ENCODE measurements at regions not wholly inside any gene's neighbourhood (a gene's known extent, or its start where the extent isn't known, plus 50 kb on each side); places are given as distances from the start of the nearest gene placed in this dataset.

DNA sequence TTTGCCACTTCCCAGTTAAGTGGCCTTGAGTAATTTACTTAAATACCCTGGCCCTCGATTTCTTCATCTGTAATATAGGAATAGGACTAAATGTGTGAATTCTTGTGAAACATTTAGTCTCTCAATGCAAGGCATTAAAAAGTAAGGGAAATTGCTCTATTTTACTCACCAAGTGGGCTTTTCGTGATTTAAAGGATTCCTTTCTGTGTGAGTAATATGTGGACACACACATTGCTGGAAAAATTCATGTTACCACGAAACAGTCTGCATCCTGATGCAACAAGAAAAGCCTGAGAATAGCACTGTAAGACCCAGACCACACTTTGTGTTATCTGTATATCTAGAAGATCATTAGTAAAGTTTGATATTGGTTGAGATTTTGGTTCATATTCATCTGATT is 1243.0 kb upstream of the CDH9 start:
- TF ChIP-seq CTCF (IDR thresholded peaks at IDR 0.05), result no peak

DNA sequence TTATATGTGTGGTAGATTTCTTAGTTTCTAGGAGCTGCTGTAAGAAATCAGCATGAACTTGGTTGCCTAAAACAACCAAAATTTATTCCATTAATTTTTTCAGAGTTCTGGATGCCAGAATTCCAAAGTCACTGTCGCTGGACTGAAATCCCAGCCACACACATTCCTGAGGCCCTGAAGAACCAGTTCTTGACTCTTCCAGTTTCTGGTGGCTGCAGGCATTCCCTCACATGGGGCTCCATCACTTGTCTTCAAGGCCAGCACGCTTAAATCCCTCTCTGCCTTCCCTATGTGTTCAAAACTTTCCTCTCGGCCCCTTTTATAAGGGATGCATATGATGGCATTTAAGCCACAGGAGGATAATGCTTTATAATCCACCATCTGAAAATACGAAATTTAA is 1237.5 kb upstream of the CDH9 start:
- no peak for TF ChIP-seq CTCF (IDR thresholded peaks at IDR 0.05)

DNA sequence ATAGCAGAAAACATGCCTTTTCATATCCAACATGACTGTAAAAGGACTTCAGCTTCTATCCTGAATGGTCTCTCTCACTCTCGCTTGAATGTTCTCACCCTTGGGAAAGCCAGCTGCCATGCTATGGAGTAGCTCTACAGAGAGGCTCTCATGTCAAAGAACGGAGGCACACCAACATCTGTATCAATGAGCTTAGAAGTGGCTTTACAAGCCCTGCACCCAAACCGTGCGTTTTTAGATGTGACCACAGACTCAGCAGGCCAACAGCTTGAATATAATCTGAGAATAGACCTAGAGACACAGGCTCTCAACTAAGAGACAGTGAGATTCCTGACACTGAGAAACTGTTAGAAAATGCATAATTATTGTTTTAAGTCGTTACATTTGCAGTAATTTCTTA is 1231.6 kb upstream of the CDH9 start:
- no peak for TF ChIP-seq CTCF (IDR thresholded peaks at IDR 0.05)

DNA sequence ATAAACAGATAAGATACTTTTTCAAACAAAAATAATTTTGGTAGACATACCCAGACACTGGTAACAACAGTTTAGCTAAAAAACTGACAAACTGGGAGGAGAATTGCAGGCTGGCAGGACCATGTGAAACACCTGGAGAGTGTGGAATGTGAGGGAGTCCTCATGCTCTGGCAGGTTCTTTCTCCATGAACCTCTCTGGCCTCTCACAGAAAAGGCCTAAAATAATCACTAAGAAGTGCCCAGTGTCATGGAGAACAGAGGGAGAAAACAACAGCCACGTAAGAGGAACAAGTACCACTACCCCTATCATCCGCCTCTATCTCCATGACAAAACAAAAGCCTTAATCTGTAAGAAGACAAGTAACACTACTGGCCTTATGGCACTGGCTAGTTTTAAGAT is 1227.5 kb upstream of the CDH9 start:
- no peak for TF ChIP-seq CTCF (IDR thresholded peaks at IDR 0.05)

- TF ChIP-seq CTCF (IDR thresholded peaks at IDR 0.05), result no peak
Measured at GRCh38 chr5:28254846-28255245, 1216.5 kb upstream of the CDH9 start.

- no peak for TF ChIP-seq CTCF (IDR thresholded peaks at IDR 0.05)
Measured at GRCh38 chr5:28253431-28253830, 1215.0 kb upstream of the CDH9 start.

DNA sequence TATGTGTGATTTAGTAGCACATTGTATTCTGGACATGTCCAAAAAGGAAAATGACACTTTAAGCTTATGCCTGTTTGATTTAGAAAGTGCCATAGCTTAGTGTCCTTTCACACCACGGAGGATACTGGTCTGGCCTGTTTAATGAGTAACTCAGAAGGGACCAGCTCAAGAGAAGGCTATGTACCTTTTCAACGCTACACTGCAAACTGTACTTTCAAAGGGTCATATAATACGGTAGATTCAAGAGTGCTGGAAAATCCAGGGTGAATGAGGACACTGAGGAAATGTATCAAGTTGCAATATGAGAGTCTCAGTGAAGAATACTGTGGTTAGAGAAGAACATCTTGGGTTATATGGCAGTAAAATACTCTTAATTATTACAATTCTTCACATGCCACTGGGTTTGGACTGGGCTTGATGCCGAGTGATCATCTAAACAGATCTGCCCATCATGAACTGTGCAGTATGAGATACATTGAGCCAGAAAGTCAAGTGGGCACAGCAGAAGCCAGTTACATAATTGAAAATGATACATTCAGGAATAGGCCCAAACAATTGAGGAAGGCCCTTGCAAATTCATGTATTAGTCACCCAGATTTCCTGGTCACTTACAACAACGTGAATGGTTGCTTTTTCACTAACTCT is 1211.5 kb upstream of the CDH9 start:
- TF ChIP-seq CTCF (IDR thresholded peaks at IDR 0.05), result no peak

GRCh38 chr5:28234356-28234968 is 1196.1 kb upstream of the CDH9 start:
- TF ChIP-seq CTCF (IDR thresholded peaks at IDR 0.05), result no peak
